Left lung (tissue), 4 donors: ENCODE measurements at regions not wholly inside any gene's neighbourhood (a gene's known extent, or its start where the extent isn't known, plus 50 kb on each side); places are given as distances from the start of the nearest gene placed in this dataset.
"Not testable (repeated sequence)": the region's sequence is repeated elsewhere in the genome, so short reads cannot be mapped to it uniquely, and the experiment has no call there.

Experiments used
- ATAC-seq: fragments of 200-7000 bp; cut with Tn5 transposase; one replicate; pipeline ENCODE4 v1.9.1; 2020; ENCODE audit warnings: moderate library complexity
- DNase-seq, 4 donors: peaks; one replicate each; pipeline ENCODE4 v3.0.0-alpha.2; 2013 to 2020
- H3K27ac ChIP-seq, 2 donors: fragments of 200-600 bp; sonication (generic) in 1 of 2; one replicate each; pipeline versions ENCODE4 v1.5.0 to v1.8.0; 2020 to 2021
- H3K27me3 ChIP-seq, 2 donors: fragments of 200-600 bp; sonication (generic) in 1 of 2; one replicate each; pipeline versions ENCODE4 v1.5.0 to v1.8.0; 2020 to 2021
- H3K36me3 ChIP-seq, 2 donors: fragments of 200-600 bp; sonication (generic) in 1 of 2; one replicate each; pipeline versions ENCODE4 v1.5.0 to v1.8.0; 2020 to 2021
- H3K4me1 ChIP-seq, 2 donors: fragments of 200-600 bp; one replicate each; pipeline ENCODE4 v1.8.0; 2021
- H3K4me3 ChIP-seq, 2 donors: fragments of 200-600 bp; sonication (generic) in 1 of 2; one replicate each; pipeline versions ENCODE4 v1.5.0 to v1.8.0; 2020 to 2021; ENCODE audit warnings: mild to moderate bottlenecking in 1 of 2
- H3K9me3 ChIP-seq, 2 donors: fragments of 200-600 bp; sonication (generic) in 1 of 2; one replicate each; pipeline versions ENCODE4 v1.5.0 to v1.8.0; 2020 to 2021
- intact Hi-C, 2 donors: fragments of 100-400 bp; cut with DNase I; formaldehyde crosslinking; loops; one replicate each; pipeline versions ENCODE4 v1.11.2 to v1.14.2; 2022
- donor health status: DM: no; HTN: yes; CAD: no.
- donor health status: DM: no; HTN: no; CAD: no.

DNA sequence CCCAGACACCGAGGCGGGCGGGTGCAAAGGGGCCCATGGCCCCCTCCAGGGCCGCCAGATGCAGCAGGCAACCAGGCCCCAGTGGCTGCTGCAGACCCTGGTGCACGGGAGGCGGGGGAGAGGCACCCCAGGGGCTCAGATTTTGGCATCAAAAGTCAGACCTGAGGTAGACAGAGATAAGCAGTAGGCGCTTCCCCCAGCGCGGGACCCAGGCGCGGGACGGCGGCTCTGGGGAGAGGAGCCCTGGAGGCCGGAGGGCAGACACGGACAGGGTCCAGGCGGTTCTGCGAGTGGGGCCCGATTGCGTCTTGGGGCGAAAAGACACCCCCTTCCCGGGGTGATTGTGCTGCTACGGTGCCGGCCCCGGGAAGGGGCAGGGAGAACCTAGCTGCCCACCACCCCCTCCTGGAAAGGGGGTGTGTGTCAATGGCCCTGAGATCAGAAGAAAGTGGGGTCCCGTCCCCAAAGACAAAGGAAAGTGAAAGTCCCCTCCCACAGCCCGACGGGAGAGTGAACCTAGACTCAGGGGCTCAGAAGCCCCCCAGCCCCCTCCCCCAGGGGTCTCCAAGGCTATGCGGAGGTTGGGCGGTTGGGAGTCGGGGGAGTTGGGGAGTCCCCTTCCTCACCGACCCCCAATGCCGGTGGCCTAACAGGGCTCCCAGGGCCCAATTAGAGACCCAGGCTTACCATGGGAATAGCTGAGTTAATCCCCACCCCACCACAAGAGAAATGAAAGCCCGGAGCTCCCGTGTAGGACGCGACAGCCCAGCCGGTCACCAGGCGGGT is 178.5 kb downstream of the SPATA31A1 start:
- H3K27ac ChIP-seq, ATAC-seq, H3K27me3 ChIP-seq, H3K4me1 ChIP-seq, H3K4me3 ChIP-seq, H3K36me3 ChIP-seq, intact Hi-C loops, H3K9me3 ChIP-seq: not testable (repeated sequence)
- DNase-seq: peak in 1 of 4 donors; percentile 41

DNA sequence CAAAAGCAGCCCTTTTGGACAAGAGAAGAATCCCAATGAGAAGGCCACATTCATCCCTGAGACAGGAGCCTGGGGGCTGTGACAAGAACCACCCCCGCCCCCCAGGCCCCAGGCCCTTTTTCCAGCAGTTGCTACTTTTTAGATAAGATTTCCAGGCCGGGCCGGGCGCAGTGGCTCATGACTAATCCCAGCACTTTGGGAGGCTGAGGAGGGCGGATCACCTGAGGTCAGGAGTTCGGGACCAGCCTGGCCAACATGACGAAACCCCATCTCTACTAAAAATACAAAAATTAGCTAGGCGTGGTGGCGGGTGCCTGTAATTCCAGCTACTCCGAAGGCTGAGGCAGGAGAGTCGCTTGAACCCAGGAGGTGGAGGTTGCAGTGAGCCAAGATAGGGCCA is 179.4 kb downstream of the SPATA31A1 start:
- ATAC-seq, H3K27ac ChIP-seq, H3K36me3 ChIP-seq, DNase-seq, H3K4me1 ChIP-seq, H3K9me3 ChIP-seq, H3K27me3 ChIP-seq, intact Hi-C loops, H3K4me3 ChIP-seq: not testable (repeated sequence)

DNA sequence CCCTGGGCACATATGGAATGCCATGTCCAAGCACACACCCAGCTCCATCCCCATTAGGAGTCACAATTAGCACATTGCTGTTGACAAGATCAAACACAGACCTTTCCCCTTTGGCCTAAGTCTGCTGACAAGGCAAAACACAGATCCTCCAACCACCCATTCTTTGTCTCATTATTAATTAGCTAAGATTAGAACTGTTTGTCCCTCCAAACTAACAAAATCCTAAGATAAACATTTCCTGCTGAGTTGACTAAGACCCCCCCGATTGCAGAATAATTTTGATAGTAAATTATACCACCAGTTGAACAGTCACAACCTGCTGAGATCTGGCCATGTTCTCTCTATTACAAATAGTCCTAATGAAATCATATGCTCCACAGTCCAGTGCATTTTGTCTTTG is 186.7 kb downstream of the SPATA31A1 start:
- intact Hi-C loops, H3K9me3 ChIP-seq: not testable (repeated sequence)

DNA sequence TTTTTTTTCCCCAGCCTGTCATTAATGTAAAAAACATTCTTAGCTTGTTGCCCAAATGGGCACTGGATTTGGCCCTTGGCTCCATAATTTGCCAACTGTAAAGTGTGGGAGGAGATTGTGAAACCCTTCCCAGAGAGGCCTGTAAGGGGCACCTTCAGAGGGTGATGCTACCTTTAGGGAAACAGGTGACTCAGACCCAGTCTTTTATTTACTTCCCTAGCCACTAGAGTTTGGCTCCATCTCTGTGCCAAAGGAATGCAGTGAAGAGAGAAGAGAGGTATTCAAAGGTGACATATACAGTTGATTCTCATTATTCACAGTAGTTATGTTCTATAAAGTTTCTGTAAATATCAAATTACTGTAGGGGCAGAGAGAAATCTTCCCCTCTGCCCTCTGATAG is 189.6 kb downstream of the SPATA31A1 start:
- H3K4me3 ChIP-seq, H3K27ac ChIP-seq, H3K9me3 ChIP-seq, DNase-seq, intact Hi-C loops, H3K36me3 ChIP-seq, H3K27me3 ChIP-seq, H3K4me1 ChIP-seq: not testable (repeated sequence)
- peak; percentile 66 for ATAC-seq

More for the DNA sequence above, 186.7 kb downstream of the SPATA31A1 start:
- ATAC-seq, H3K27ac ChIP-seq, H3K36me3 ChIP-seq, DNase-seq, H3K4me1 ChIP-seq, H3K4me3 ChIP-seq, H3K27me3 ChIP-seq: not testable (repeated sequence)

DNA sequence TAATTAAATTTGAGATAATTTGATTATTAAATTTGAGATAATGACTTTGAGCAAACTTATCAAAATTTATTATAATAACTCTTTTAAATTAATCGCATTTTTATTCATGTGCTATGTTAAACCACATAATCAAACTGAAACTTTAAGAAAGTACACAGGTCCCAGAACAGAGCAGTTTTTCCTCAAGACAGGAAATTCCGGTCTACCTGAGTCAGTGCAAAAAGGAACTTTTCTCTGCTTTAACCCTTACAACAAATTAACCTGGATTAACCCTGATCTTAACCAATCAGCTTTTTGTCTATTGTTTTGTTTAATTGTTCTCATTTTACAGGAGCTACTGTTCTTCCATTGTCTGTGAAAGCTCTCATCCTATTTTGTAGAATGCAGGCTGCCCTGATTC is 195.1 kb downstream of the SPATA31A1 start:
- H3K27me3 ChIP-seq, H3K36me3 ChIP-seq, intact Hi-C loops, H3K4me3 ChIP-seq, H3K9me3 ChIP-seq, H3K4me1 ChIP-seq, DNase-seq, H3K27ac ChIP-seq, ATAC-seq: not testable (repeated sequence)

DNA sequence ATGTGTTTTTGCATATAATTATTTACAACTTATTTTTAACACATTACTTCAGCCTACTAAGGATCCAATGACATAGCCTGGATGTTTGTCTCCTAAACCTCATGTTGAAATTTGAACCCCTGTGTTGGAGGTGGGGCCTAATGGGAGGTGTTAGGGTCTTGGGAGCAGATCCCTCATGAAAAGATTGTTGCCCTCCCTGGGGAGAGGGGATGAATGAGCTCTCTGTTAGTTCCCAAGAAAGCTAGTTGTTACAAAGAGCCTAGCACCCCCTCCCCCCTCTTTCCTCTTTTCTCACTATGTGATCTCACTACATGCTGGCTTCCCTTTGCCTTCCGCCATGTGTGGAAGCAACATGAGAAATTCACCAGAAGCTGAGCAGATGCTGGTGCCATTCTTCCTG is 196.1 kb downstream of the SPATA31A1 start:
- DNase-seq, H3K27ac ChIP-seq, H3K27me3 ChIP-seq, H3K4me1 ChIP-seq, ATAC-seq, H3K36me3 ChIP-seq, H3K9me3 ChIP-seq, intact Hi-C loops, H3K4me3 ChIP-seq: not testable (repeated sequence)

DNA sequence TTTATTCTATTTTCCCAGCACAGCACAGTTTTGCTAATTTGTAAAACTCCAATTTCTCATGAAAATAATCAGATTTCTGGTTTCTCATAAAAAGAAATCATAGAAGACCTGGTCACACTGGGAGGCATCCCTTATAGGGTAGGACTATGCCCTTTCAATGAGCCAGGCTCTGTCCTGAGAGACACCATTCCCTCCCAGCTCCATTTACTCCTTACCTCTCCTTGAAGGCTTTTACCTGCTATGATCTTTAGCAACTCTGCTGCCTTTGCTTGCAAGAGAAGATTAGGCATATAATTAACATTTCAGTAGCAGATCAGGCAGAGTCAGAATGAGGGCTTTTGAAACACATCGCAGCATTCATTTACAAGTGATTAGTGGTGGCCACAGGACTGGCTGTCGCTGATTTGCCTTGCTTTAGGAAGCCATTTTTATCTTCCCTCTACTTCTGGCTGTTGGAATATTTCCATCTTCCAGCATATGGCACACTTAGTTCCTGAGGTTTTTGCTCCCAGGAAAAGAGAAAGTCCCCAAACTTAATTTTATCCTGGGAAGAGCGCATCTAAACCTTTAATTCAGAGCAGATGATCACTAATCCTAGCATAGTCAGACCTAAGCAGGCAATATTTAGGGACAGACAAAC is 196.9 kb downstream of the SPATA31A1 start:
- H3K27ac ChIP-seq, ATAC-seq, H3K36me3 ChIP-seq, H3K4me1 ChIP-seq, H3K4me3 ChIP-seq, H3K27me3 ChIP-seq, H3K9me3 ChIP-seq, DNase-seq, intact Hi-C loops: not testable (repeated sequence)

DNA sequence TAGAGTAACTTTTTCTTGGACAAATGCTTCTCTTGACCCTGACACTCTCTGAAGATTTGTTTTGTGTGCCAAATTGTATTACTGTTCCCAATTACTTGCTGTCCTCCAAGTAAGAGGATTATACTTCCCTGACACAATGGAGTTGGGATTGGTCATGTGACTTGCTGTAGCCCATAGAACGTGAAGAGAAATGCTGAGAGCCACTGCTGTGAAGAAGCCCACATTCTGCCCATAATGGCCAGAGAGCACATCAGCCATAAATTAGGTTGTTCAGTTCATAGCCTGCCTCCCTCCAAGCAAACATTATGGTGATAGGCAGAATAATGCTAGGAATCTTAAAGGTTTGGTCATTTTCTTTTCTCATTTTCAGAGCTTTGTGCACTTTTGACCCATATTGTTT is 198.9 kb downstream of the SPATA31A1 start:
- H3K36me3 ChIP-seq, H3K4me1 ChIP-seq, H3K9me3 ChIP-seq, intact Hi-C loops, ATAC-seq, H3K27me3 ChIP-seq, H3K4me3 ChIP-seq, DNase-seq, H3K27ac ChIP-seq: not testable (repeated sequence)

DNA sequence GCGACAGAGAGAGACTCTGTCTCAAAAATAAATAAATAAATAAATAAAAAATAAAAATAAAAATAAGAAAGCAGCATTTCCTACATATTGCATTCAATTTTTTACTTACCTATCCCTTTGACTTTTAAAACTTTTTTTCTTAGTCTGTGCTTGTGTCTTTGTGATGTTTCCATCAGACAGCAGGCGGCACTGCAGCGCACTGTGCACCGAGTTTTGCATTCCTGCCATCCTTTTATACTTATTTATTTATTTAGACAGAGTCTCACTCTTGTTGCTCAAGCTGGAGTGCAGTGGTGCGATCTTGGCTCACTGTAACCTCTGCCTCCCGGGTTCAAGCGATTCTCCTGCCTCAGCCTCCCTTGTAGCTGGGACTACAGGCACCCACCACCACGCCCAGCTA is 203.9 kb downstream of the SPATA31A1 start:
- H3K4me3 ChIP-seq, H3K27me3 ChIP-seq, H3K9me3 ChIP-seq, H3K4me1 ChIP-seq, H3K36me3 ChIP-seq, H3K27ac ChIP-seq, intact Hi-C loops: not testable (repeated sequence)
- ATAC-seq (peak; percentile 56), DNase-seq (peak in 2 of 4 donors; percentile 34 to 76)

DNA sequence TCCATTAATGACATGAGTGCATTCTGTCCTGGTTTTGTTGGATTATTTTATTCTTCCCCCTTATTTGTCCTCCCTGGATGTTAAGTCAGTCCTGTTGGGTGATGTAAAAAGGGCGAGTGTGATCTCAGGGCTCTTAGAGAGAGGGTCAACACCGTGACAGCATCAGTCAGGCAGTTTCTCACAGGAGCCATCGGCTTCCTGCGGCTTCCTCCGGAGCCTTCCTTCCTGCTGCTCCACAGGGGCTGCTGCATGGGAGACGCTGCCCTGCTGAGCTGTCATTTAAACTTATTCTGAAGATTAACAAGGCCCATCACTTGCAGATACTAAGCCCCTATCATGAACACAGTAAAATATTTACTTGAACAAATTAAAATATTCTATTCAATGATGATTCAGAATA is 211.3 kb downstream of the SPATA31A1 start:
- intact Hi-C loops, H3K4me1 ChIP-seq, DNase-seq, H3K27me3 ChIP-seq, H3K36me3 ChIP-seq, H3K4me3 ChIP-seq, ATAC-seq, H3K27ac ChIP-seq, H3K9me3 ChIP-seq: not testable (repeated sequence)

DNA sequence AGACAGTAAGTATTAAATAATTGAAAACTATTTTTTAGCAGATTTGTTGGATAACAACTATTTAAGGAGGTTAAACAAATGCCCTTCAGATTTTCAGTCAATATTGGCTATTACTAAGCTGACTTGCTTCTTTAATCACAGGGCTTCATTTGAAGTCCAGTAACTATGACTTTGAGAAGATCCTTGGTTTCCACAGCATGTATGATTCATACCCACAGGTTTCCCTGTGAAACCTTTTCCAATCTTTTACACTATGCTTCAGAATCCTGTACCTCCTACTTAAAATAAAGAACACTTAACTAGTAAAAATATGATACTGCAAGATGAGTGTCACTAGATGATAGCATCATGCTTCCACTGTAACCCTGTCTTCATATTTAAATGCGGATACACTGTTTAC is 211.9 kb downstream of the SPATA31A1 start:
- DNase-seq, ATAC-seq, H3K27me3 ChIP-seq, H3K4me3 ChIP-seq, H3K4me1 ChIP-seq, H3K36me3 ChIP-seq, H3K27ac ChIP-seq, intact Hi-C loops, H3K9me3 ChIP-seq: not testable (repeated sequence)

DNA sequence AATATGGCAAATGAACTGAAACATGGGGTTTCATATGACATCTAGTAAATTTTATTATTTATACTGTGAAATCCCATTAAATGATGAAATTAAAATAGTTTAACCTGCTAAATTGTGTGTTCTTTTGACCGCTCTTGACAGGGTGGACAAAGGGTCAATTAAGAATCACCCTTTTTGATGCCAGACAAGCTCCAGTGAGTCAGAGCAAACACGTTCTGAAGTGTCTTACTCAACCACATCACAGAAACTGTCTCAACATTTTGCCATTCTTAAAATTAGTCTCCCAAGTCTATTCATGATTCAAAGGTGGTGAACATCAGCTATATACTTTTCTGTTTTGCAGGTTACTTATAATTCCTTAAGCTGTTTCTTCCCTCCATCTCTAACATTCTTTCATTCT is 213.4 kb downstream of the SPATA31A1 start:
- H3K27ac ChIP-seq, H3K36me3 ChIP-seq, H3K4me1 ChIP-seq, H3K9me3 ChIP-seq, H3K27me3 ChIP-seq, intact Hi-C loops, DNase-seq, H3K4me3 ChIP-seq: not testable (repeated sequence)
- ATAC-seq: peak; percentile 61

DNA sequence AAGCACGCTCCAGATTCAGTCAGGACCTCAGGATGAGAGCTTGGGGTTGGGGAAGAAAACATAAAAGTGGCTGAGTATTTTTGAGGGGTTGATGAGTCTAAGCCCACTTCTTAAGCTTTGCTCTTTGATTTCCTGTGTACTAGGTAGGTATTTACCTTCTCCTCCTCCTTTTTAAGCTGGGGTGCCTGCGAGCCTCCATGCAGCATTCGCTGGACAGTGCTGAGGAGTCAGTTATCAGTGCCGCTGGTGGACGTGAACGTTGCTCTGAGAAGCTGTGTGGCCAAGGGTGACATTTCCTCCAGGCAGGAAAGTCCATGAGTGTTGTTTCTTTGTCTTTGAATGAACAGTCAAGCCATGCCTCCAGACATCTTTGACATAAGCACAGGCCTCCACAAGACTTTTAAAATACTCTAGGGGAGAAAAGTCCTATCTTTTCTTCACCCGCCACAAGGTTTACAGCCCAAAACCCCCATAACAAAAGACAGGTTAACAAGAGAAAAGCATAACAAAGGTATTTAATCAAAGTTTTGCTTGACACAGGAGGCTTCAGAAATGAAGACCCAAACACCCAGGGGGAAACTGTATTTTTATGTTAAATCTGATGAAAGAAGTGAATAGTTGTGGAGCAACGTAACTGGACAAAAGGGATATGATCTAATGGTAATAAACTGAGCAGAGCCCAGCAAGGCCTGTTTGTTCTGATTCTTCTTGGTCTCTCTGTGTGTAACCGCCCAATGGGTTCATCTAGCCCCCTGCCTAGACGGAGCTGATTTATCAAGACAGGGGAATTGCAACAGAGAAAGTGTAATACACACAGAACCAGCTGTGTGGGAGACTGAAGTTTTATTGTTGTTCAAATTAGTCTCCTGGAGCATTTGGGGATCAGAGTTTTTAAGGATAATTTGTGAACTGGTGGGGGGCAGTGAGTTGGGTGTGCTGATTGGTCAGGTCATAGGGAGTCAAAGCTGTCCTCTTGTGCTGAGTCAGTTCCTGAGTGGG is 217.9 kb downstream of the SPATA31A1 start:
- H3K27ac ChIP-seq, H3K4me3 ChIP-seq, H3K27me3 ChIP-seq, H3K4me1 ChIP-seq, H3K9me3 ChIP-seq, ATAC-seq, intact Hi-C loops, DNase-seq, H3K36me3 ChIP-seq: not testable (repeated sequence)
